ENCODE measurements at regions not wholly inside any gene's neighbourhood (a gene's known extent, or its start where the extent isn't known, plus 50 kb on each side); places are given as distances from the start of the nearest gene placed in this dataset.

- TF ChIP-seq CTCF (IDR thresholded peaks at IDR 0.05) = no peak
- no peaks in the 10 kb centered on the region for H3K36me3 ChIP-seq
- no peaks in the 10 kb centered on the region for H3K9me3 ChIP-seq
- no peak overlapping the region for H3K27ac ChIP-seq
- no peak overlapping the region for H3K4me3 ChIP-seq
- intact Hi-C loops (cut with DNase I; ENCODE audit: low total_unique reads) = loop anchor here (5.0 kb wide), 1 partner anchor 1026 kb away; no protein-coding TSS in a partner anchor
- H3K27me3 ChIP-seq = no peaks in the 10 kb centered on the region
- H3K4me1 ChIP-seq = peaks cover 0 to 7% (median 0%) of the 10 kb centered on the region in 4 donors
- no peak for DNase-seq
Measured at GRCh38 chr15:38721568-38721945, 156.9 kb upstream of the RASGRP1 start.

- Histone ChIP-seq H3K27me3 (no peaks in the 10 kb centered on the region), H3K27ac (no peak overlapping the region), H3K36me3 (no peaks in the 10 kb centered on the region), H3K4me3 (no peak overlapping the region), H3K9me3 (no peaks in the 10 kb centered on the region), H3K4me1 (peaks cover 0 to 7% (median 0%) of the 10 kb centered on the region in 4 donors)
- TF ChIP-seq CTCF (IDR thresholded peaks at IDR 0.05) = no peak
- no peak for DNase-seq
- intact Hi-C loops (cut with DNase I; ENCODE audit: low total_unique reads) = loop anchor here (5.0 kb wide), 1 partner anchor 1025 kb away; no protein-coding TSS in a partner anchor
Measured at GRCh38 chr15:38722236-38722635, 157.6 kb upstream of the RASGRP1 start.

GRCh38 chr15:38724827-38725226, 160.2 kb upstream of the RASGRP1 start:
- intact Hi-C loops (cut with DNase I; ENCODE audit: low total_unique reads) = loop anchor here (5.0 kb wide), 1 partner anchor 1022 kb away; no protein-coding TSS in a partner anchor
- H3K4me3 ChIP-seq = no peak overlapping the region
- no peak for TF ChIP-seq CTCF (IDR thresholded peaks at IDR 0.05)
- H3K36me3 ChIP-seq = no peaks in the 10 kb centered on the region
- no peak for DNase-seq
- no peaks in the 10 kb centered on the region for H3K9me3 ChIP-seq
- H3K4me1 ChIP-seq = peaks cover 0 to 7% (median 0%) of the 10 kb centered on the region in 4 donors
- no peaks in the 10 kb centered on the region for H3K27me3 ChIP-seq
- no peak overlapping the region for H3K27ac ChIP-seq

- no peak for DNase-seq
- H3K9me3 ChIP-seq = no peaks in the 10 kb centered on the region
- no peaks in the 10 kb centered on the region for H3K27me3 ChIP-seq
- peaks cover 0 to 4% (median 0%) of the 10 kb centered on the region in 4 donors for H3K4me1 ChIP-seq
- no peak overlapping the region for H3K27ac ChIP-seq
- H3K36me3 ChIP-seq = no peaks in the 10 kb centered on the region
- H3K4me3 ChIP-seq = no peak overlapping the region
- intact Hi-C loops (cut with DNase I; ENCODE audit: low total_unique reads) = no loop called here
- no peak for TF ChIP-seq CTCF (IDR thresholded peaks at IDR 0.05)
Measured at GRCh38 chr15:38726187-38726586, 161.6 kb upstream of the RASGRP1 start.

GRCh38 chr15:38733331-38733730, 168.7 kb upstream of the RASGRP1 start:
- H3K27ac ChIP-seq = no peak overlapping the region
- H3K4me1 ChIP-seq = no peaks in the 10 kb centered on the region
- no peaks in the 10 kb centered on the region for H3K27me3 ChIP-seq
- DNase-seq = no peak
- no peak for TF ChIP-seq CTCF (IDR thresholded peaks at IDR 0.05)
- intact Hi-C loops (cut with DNase I; ENCODE audit: low total_unique reads) = no loop called here
- H3K36me3 ChIP-seq = no peaks in the 10 kb centered on the region
- H3K4me3 ChIP-seq = no peak overlapping the region
- no peaks in the 10 kb centered on the region for H3K9me3 ChIP-seq

- no peak for DNase-seq
- H3K27ac ChIP-seq = no peak overlapping the region
Measured at GRCh38 chr15:38740206-38740605, 175.6 kb upstream of the RASGRP1 start.

More at GRCh38 chr15:38740206-38740605, 175.6 kb upstream of the RASGRP1 start:
- no peaks in the 10 kb centered on the region for H3K27me3 ChIP-seq
- H3K36me3 ChIP-seq = no peaks in the 10 kb centered on the region
- no peaks in the 10 kb centered on the region for H3K4me1 ChIP-seq
- no peak for TF ChIP-seq CTCF (IDR thresholded peaks at IDR 0.05)
- no peaks in the 10 kb centered on the region for H3K9me3 ChIP-seq
- intact Hi-C loops (cut with DNase I; ENCODE audit: low total_unique reads) = no loop called here
- H3K4me3 ChIP-seq = no peak overlapping the region
